SU-DHL-6 (cell line): ENCODE measurements at regions not wholly inside any gene's neighbourhood (a gene's known extent, or its start where the extent isn't known, plus 50 kb on each side); places are given as distances from the start of the nearest gene placed in this dataset.

Experiments
- H2AFZ ChIP-seq: fragments of 200-600 bp; sonication (generic); 2 replicates; pipeline ENCODE4 v1.6.1; 2014; ENCODE audit warnings: low read depth, mild to moderate bottlenecking, moderate library complexity, mixed read lengths, antibody characterized with exemption, low read length; ENCODE audit not compliant: severe bottlenecking
- H3F3A ChIP-seq: fragments of 200-600 bp; shearing (Covaris generic); 2 replicates; pipeline ENCODE4 v1.6.0; 2016; ENCODE audit warnings: antibody characterized with exemption, mild to moderate bottlenecking; ENCODE audit not compliant: insufficient read depth
- H3K27ac ChIP-seq: fragments of 200-600 bp; sonication (generic); 2 replicates; pipeline ENCODE4 v1.5.1; 2016; ENCODE audit warnings: low read depth, mild to moderate bottlenecking, low read length, moderate library complexity, mixed read lengths
- H3K27me3 ChIP-seq: fragments of 200-600 bp; sonication (generic), shearing (Covaris generic); 2 replicates; pipeline ENCODE4 v1.6.0; 2014; ENCODE audit warnings: mild to moderate bottlenecking, low read length
- H3K36me3 ChIP-seq: fragments of 200-600 bp; sonication (generic); 2 replicates; pipeline ENCODE4 v1.6.1; 2014; ENCODE audit warnings: mild to moderate bottlenecking, low read length, mixed read lengths
- H3K4me2 ChIP-seq: fragments of 300-600, 200-600 bp; shearing (Covaris generic), sonication (generic); 2 replicates; pipeline ENCODE4 v1.6.0; 2014; ENCODE audit warnings: low read length, low read depth, mild to moderate bottlenecking; ENCODE audit not compliant: poor library complexity, severe bottlenecking
- H3K4me3 ChIP-seq: fragments of 200-600 bp; sonication (generic); 2 replicates; pipeline ENCODE4 v1.5.1; 2014; ENCODE audit warnings: antibody characterized with exemption, low read length, mild to moderate bottlenecking, mixed read lengths; ENCODE audit not compliant: insufficient read depth, poor library complexity, severe bottlenecking
- H3K79me2 ChIP-seq: fragments of 200-600 bp; sonication (generic); 2 replicates; pipeline ENCODE4 v1.6.1; 2014; ENCODE audit warnings: mild to moderate bottlenecking, low read length, moderate library complexity; ENCODE audit not compliant: insufficient read depth
- H3K9ac ChIP-seq: fragments of 200-600 bp; sonication (generic); 2 replicates; pipeline ENCODE4 v1.7.0; 2014; ENCODE audit warnings: mild to moderate bottlenecking, low read length
- H3K9me2 ChIP-seq: fragments of 200-600 bp; sonication (generic); replicated peaks from 2 replicates; pipeline ENCODE4 v1.6.1; 2014; ENCODE audit warnings: low read length; ENCODE audit not compliant: insufficient read depth
- H3K9me3 ChIP-seq: fragments of 200-600 bp; sonication (generic); 2 replicates; pipeline ENCODE4 v1.6.1; 2014; ENCODE audit warnings: low read length, mixed read lengths; ENCODE audit not compliant: insufficient read depth
- H4K20me1 ChIP-seq: fragments of 200-600 bp; sonication (generic); 2 replicates; pipeline ENCODE4 v1.6.1; 2014; ENCODE audit warnings: low read depth, mild to moderate bottlenecking, antibody characterized with exemption, low read length, moderate library complexity, mixed read lengths
- EZH2phosphoT487 ChIP-seq: fragments of 200-600 bp; sonication (generic), shearing (Covaris generic); conservative IDR thresholded peaks from 2 replicates; pipeline ENCODE4 v1.6.1; 2018; ENCODE audit warnings: mild to moderate bottlenecking, antibody characterized with exemption, low read length, moderate library complexity, mixed read lengths
- TF ChIP-seq, protein P1 (sequence below): fragments of 200-600 bp; sonication (generic); IDR thresholded peaks from one replicate; pipeline ENCODE4 v1.5.1; 2017; ENCODE audit warnings: antibody characterized with exemption, mild to moderate bottlenecking, low read length, moderate library complexity; ENCODE audit not compliant: insufficient read depth, poor library complexity, severe bottlenecking

DNA sequence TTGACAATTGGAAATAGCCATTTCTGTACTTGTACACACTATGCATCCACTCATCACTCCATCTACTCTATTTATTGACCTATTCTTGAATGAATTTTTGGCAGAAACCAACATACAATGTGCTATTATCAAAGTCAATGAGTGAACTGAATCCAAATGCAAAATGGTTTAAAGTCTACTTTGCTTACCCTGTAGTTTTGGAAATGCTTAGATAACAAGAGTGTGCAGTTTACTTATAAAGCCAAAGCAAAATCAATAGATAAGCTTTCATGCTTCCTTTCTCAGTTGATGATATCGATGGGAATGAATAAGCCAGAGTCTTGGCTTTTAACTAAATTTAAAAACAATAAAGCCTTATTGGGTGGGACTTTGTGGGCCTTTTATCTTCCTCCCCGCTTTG is 58.9 kb upstream of the SPANXB1 start:
- H3K4me3 ChIP-seq: no peak overlapping the region
- no peak for TF ChIP-seq EZH2phosphoT487
- TF ChIP-seq, protein P1, sequence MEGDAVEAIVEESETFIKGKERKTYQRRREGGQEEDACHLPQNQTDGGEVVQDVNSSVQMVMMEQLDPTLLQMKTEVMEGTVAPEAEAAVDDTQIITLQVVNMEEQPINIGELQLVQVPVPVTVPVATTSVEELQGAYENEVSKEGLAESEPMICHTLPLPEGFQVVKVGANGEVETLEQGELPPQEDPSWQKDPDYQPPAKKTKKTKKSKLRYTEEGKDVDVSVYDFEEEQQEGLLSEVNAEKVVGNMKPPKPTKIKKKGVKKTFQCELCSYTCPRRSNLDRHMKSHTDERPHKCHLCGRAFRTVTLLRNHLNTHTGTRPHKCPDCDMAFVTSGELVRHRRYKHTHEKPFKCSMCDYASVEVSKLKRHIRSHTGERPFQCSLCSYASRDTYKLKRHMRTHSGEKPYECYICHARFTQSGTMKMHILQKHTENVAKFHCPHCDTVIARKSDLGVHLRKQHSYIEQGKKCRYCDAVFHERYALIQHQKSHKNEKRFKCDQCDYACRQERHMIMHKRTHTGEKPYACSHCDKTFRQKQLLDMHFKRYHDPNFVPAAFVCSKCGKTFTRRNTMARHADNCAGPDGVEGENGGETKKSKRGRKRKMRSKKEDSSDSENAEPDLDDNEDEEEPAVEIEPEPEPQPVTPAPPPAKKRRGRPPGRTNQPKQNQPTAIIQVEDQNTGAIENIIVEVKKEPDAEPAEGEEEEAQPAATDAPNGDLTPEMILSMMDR: no peak
- H3K36me3 ChIP-seq: no peaks in the 10 kb centered on the region
- H4K20me1 ChIP-seq: no peaks in the 10 kb centered on the region
- H3K9me2 ChIP-seq: no peaks in the 10 kb centered on the region
- no peaks in the 10 kb centered on the region for H3K9me3 ChIP-seq
- H2AFZ ChIP-seq: no peak overlapping the region
- H3K27ac ChIP-seq: no peak overlapping the region
- no peak overlapping the region for H3K9ac ChIP-seq
- H3F3A ChIP-seq: no peaks in the 10 kb centered on the region
- no peaks in the 10 kb centered on the region for H3K79me2 ChIP-seq
- H3K4me2 ChIP-seq: no peak overlapping the region
- no peaks in the 10 kb centered on the region for H3K27me3 ChIP-seq

DNA sequence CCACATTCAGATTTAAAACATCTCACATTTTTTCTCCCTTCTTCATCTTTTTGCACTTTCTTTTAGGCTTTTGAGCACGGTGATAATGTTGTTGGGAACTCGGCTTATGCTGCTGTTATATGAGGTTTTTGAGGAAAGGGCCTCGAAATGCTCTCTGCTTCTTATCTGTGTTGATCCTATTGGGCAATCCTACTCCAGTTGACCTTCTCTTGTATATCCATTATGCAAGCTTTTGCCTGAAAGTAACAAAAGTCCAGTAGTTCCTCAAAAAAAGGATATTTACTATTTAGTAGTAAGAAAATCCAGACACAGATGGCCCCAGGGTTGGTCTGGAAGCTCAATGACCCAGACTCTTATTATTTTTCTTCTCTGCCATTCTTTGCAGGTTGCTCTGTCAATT is 57.7 kb upstream of the SPANXB1 start:
- Histone ChIP-seq H3K27me3 (no peaks in the 10 kb centered on the region), H2AFZ (no peak overlapping the region), H3K9ac (no peak overlapping the region), H3K9me2 (no peaks in the 10 kb centered on the region), H3K27ac (no peak overlapping the region), H3K79me2 (no peaks in the 10 kb centered on the region), H3K4me2 (no peak overlapping the region), H3K4me3 (no peak overlapping the region), H3K36me3 (no peaks in the 10 kb centered on the region), H4K20me1 (no peaks in the 10 kb centered on the region), H3F3A (no peaks in the 10 kb centered on the region), H3K9me3 (no peaks in the 10 kb centered on the region)
- TF ChIP-seq EZH2phosphoT487: no peak
- TF ChIP-seq, protein P1: no peak

DNA sequence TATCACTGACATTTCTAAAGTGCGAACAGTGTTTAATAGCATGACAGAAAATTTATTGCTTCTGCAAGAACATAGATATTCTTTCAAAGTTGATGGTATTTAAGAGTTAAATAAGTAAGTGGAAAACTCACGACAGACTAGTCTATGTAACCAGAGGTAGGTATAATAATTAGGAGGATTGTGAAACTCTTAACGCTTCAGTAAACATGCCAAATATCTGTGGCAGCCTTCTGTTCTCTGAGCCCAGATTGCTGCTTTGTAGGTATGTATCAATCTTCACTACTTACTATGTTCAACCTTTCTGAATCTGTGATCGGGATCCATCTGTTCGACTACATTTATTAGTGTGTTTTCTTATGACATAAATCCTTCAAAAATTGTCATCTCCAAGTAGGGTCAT is 53.6 kb upstream of the SPANXB1 start:
- no peaks in the 10 kb centered on the region for H3K9me3 ChIP-seq
- H3K4me3 ChIP-seq: no peak overlapping the region
- H3K79me2 ChIP-seq: no peaks in the 10 kb centered on the region
- H4K20me1 ChIP-seq: no peaks in the 10 kb centered on the region
- H2AFZ ChIP-seq: no peak overlapping the region
- H3K9me2 ChIP-seq: no peaks in the 10 kb centered on the region
- no peaks in the 10 kb centered on the region for H3K36me3 ChIP-seq
- H3F3A ChIP-seq: no peaks in the 10 kb centered on the region
- no peak overlapping the region for H3K4me2 ChIP-seq
- no peak overlapping the region for H3K9ac ChIP-seq
- H3K27ac ChIP-seq: no peak overlapping the region
- TF ChIP-seq EZH2phosphoT487: no peak
- TF ChIP-seq, protein P1: no peak
- no peaks in the 10 kb centered on the region for H3K27me3 ChIP-seq
